ENCODE measurements at regions not wholly inside any gene's neighbourhood (a gene's known extent, or its start where the extent isn't known, plus 50 kb on each side); places are given as distances from the start of the nearest gene placed in this dataset.
A peak's percentile ranks its signal among the peaks of the same experiment; 100 is the strongest.
"Not testable (repeated sequence)": the region's sequence is repeated elsewhere in the genome, so short reads cannot be mapped to it uniquely, and the experiment has no call there.

GRCh38 chr6:147983581-147984366 lies 358.9 kb upstream of the SASH1 start:
- no peaks in the 10 kb centered on the region for H3K4me1 ChIP-seq (ENCODE audit: control insufficient read depth, insufficient read depth, low read length)
- no peaks in the 10 kb centered on the region for H3K9me3 ChIP-seq (ENCODE audit: control insufficient read depth, low read depth, low read length)
- DNase-seq = peak in 1 of 2 donors; percentile 8
- no peak overlapping the region for H3K27ac ChIP-seq (ENCODE audit: low read length)
- H3K4me3 ChIP-seq (ENCODE audit: low read length) = no peak overlapping the region
- H3K36me3 ChIP-seq (ENCODE audit: control insufficient read depth, insufficient read depth, low read length) = no peaks in the 10 kb centered on the region
- 83% methylated on average over 1 of the region's 6 CpGs for WGBS (ENCODE audit: insufficient coverage, low lambda C conversion rate)
- H3K27me3 ChIP-seq (ENCODE audit: control insufficient read depth, insufficient read depth, low read length) = no peaks in the 10 kb centered on the region

GRCh38 chr6:147986846-147987245 lies 355.8 kb upstream of the SASH1 start:
- H3K9me3 ChIP-seq (ENCODE audit: control insufficient read depth, low read depth, low read length) = no peaks in the 10 kb centered on the region
- no peaks in the 10 kb centered on the region for H3K27me3 ChIP-seq (ENCODE audit: control insufficient read depth, insufficient read depth, low read length)
- no peak for DNase-seq
- no peak overlapping the region for H3K27ac ChIP-seq (ENCODE audit: low read length)
- no peaks in the 10 kb centered on the region for H3K4me1 ChIP-seq (ENCODE audit: control insufficient read depth, insufficient read depth, low read length)
- 44% methylated on average over 2 of the region's 3 CpGs for WGBS (ENCODE audit: insufficient coverage, low lambda C conversion rate)
- no peak overlapping the region for H3K4me3 ChIP-seq (ENCODE audit: low read length)
- no peaks in the 10 kb centered on the region for H3K36me3 ChIP-seq (ENCODE audit: control insufficient read depth, insufficient read depth, low read length)

GRCh38 chr6:147990159-147990558 lies 352.5 kb upstream of the SASH1 start:
- no peaks in the 10 kb centered on the region for H3K27me3 ChIP-seq (ENCODE audit: control insufficient read depth, insufficient read depth, low read length)
- no peak overlapping the region for H3K4me3 ChIP-seq (ENCODE audit: low read length)
- H3K36me3 ChIP-seq (ENCODE audit: control insufficient read depth, insufficient read depth, low read length) = no peaks in the 10 kb centered on the region
- no peaks in the 10 kb centered on the region for H3K4me1 ChIP-seq (ENCODE audit: control insufficient read depth, insufficient read depth, low read length)
- no CpG with 5 or more reads among the region's 2 CpGs for WGBS (ENCODE audit: insufficient coverage, low lambda C conversion rate)
- H3K9me3 ChIP-seq (ENCODE audit: control insufficient read depth, low read depth, low read length) = no peaks in the 10 kb centered on the region
- H3K27ac ChIP-seq (ENCODE audit: low read length) = no peak overlapping the region
- DNase-seq = no peak

- no peaks in the 10 kb centered on the region for H3K4me1 ChIP-seq (ENCODE audit: control insufficient read depth, insufficient read depth, low read length)
- 100% methylated on average over 2 of the region's 3 CpGs for WGBS (ENCODE audit: insufficient coverage, low lambda C conversion rate)
- H3K36me3 ChIP-seq (ENCODE audit: control insufficient read depth, insufficient read depth, low read length) = no peaks in the 10 kb centered on the region
- H3K27ac ChIP-seq (ENCODE audit: low read length) = no peak overlapping the region
- H3K4me3 ChIP-seq (ENCODE audit: low read length) = no peak overlapping the region
- no peaks in the 10 kb centered on the region for H3K9me3 ChIP-seq (ENCODE audit: control insufficient read depth, low read depth, low read length)
- no peak for DNase-seq
- H3K27me3 ChIP-seq (ENCODE audit: control insufficient read depth, insufficient read depth, low read length) = no peaks in the 10 kb centered on the region
Observed at GRCh38 chr6:147991961-147992360, 350.7 kb upstream of the SASH1 start.

GRCh38 chr6:147999001-147999540 lies 343.6 kb upstream of the SASH1 start:
- Histone ChIP-seq H3K27me3 (ENCODE audit: control insufficient read depth, insufficient read depth, low read length) (no peaks in the 10 kb centered on the region), H3K4me1 (ENCODE audit: control insufficient read depth, insufficient read depth, low read length) (no peaks in the 10 kb centered on the region), H3K36me3 (ENCODE audit: control insufficient read depth, insufficient read depth, low read length) (no peaks in the 10 kb centered on the region), H3K4me3 (ENCODE audit: low read length) (no peak overlapping the region), H3K27ac (ENCODE audit: low read length) (no peak overlapping the region), H3K9me3 (ENCODE audit: control insufficient read depth, low read depth, low read length) (no peaks in the 10 kb centered on the region)
- DNase-seq = no peak

GRCh38 chr6:148001844-148002642 lies 340.6 kb upstream of the SASH1 start:
- Histone ChIP-seq H3K36me3 (ENCODE audit: control insufficient read depth, insufficient read depth, low read length) (no peaks in the 10 kb centered on the region), H3K27me3 (ENCODE audit: control insufficient read depth, insufficient read depth, low read length) (no peaks in the 10 kb centered on the region), H3K9me3 (ENCODE audit: control insufficient read depth, low read depth, low read length) (no peaks in the 10 kb centered on the region), H3K4me1 (ENCODE audit: control insufficient read depth, insufficient read depth, low read length) (no peaks in the 10 kb centered on the region), H3K27ac (ENCODE audit: low read length) (no peak overlapping the region), H3K4me3 (ENCODE audit: low read length) (no peak overlapping the region)
- no peak for DNase-seq
- 79% methylated on average over 4 of the region's 7 CpGs for WGBS (ENCODE audit: insufficient coverage, low lambda C conversion rate)

GRCh38 chr6:148004651-148005050 lies 338.0 kb upstream of the SASH1 start:
- no peak for DNase-seq
- H3K4me1 ChIP-seq (ENCODE audit: control insufficient read depth, insufficient read depth, low read length) = no peaks in the 10 kb centered on the region
- no peak overlapping the region for H3K4me3 ChIP-seq (ENCODE audit: low read length)
- 83% methylated on average over 1 of the region's 3 CpGs for WGBS (ENCODE audit: insufficient coverage, low lambda C conversion rate)
- H3K27ac ChIP-seq (ENCODE audit: low read length) = no peak overlapping the region
- no peaks in the 10 kb centered on the region for H3K36me3 ChIP-seq (ENCODE audit: control insufficient read depth, insufficient read depth, low read length)
- H3K27me3 ChIP-seq (ENCODE audit: control insufficient read depth, insufficient read depth, low read length) = no peaks in the 10 kb centered on the region
- no peaks in the 10 kb centered on the region for H3K9me3 ChIP-seq (ENCODE audit: control insufficient read depth, low read depth, low read length)

- no CpG with 5 or more reads among the region's 6 CpGs for WGBS (ENCODE audit: insufficient coverage, low lambda C conversion rate)
- no peak overlapping the region for H3K27ac ChIP-seq (ENCODE audit: low read length)
- no peak overlapping the region for H3K4me3 ChIP-seq (ENCODE audit: low read length)
- no peaks in the 10 kb centered on the region for H3K36me3 ChIP-seq (ENCODE audit: control insufficient read depth, insufficient read depth, low read length)
- H3K27me3 ChIP-seq (ENCODE audit: control insufficient read depth, insufficient read depth, low read length) = no peaks in the 10 kb centered on the region
- H3K4me1 ChIP-seq (ENCODE audit: control insufficient read depth, insufficient read depth, low read length) = no peaks in the 10 kb centered on the region
- no peak for DNase-seq
- H3K9me3 ChIP-seq (ENCODE audit: control insufficient read depth, low read depth, low read length) = peaks cover 7% of the 10 kb centered on the region
Observed at GRCh38 chr6:148005806-148006205, 336.8 kb upstream of the SASH1 start.

GRCh38 chr6:148010516-148010915 lies 332.1 kb upstream of the SASH1 start:
- not testable (repeated sequence) for DNase-seq; H3K4me3 ChIP-seq (ENCODE audit: low read length); H3K27ac ChIP-seq (ENCODE audit: low read length); H3K4me1 ChIP-seq (ENCODE audit: control insufficient read depth, insufficient read depth, low read length); H3K36me3 ChIP-seq (ENCODE audit: control insufficient read depth, insufficient read depth, low read length); H3K27me3 ChIP-seq (ENCODE audit: control insufficient read depth, insufficient read depth, low read length)
- peaks cover 11% of the 10 kb centered on the region for H3K9me3 ChIP-seq (ENCODE audit: control insufficient read depth, low read depth, low read length)

- no peak for DNase-seq
- H3K36me3 ChIP-seq (ENCODE audit: control insufficient read depth, insufficient read depth, low read length) = no peaks in the 10 kb centered on the region
- H3K4me1 ChIP-seq (ENCODE audit: control insufficient read depth, insufficient read depth, low read length) = no peaks in the 10 kb centered on the region
- H3K9me3 ChIP-seq (ENCODE audit: control insufficient read depth, low read depth, low read length) = peaks cover 2% of the 10 kb centered on the region
- no CpG with 5 or more reads among the region's 1 CpG for WGBS (ENCODE audit: insufficient coverage, low lambda C conversion rate)
- no peak overlapping the region for H3K4me3 ChIP-seq (ENCODE audit: low read length)
- no peak overlapping the region for H3K27ac ChIP-seq (ENCODE audit: low read length)
- H3K27me3 ChIP-seq (ENCODE audit: control insufficient read depth, insufficient read depth, low read length) = no peaks in the 10 kb centered on the region
Observed at GRCh38 chr6:148016013-148016412, 326.6 kb upstream of the SASH1 start.

Data from large intestine (tissue), 3 donors.